K562 (cell line): ENCODE measurements at regions not wholly inside any gene's neighbourhood (a gene's known extent, or its start where the extent isn't known, plus 50 kb on each side); places are given as distances from the start of the nearest gene placed in this dataset.

Source experiments
- ATF1 ChIP-seq, 2 experiments: fragments of 450-650 bp in 1 of 2; IDR thresholded peaks; 2 replicates each; pipeline ENCODE4 v1.6.1; 2016; ENCODE audit warnings: missing compliant biosample characterization in 1 of 2, missing genetic modification characterization in 1 of 2
- ATF3 ChIP-seq, 2 experiments: fragments of 450-650 bp in 1 of 2; sonication (generic) in 1 of 2; formaldehyde crosslinking in 1 of 2; IDR thresholded peaks in 1 of 2; conservative IDR thresholded peaks in 1 of 2; 2 replicates each; pipeline versions ENCODE4 v1.6.1 to v1.8.1; 2016 to 2023; ENCODE audit warnings: mild to moderate bottlenecking in 2 of 2, moderate library complexity in 2 of 2, inconsistent platforms in 1 of 2, missing genetic modification reagents in 1 of 2
- CHAMP1 ChIP-seq: fragments of 450-650 bp; IDR thresholded peaks from 2 replicates; pipeline ENCODE4 v1.6.1; 2016; ENCODE audit warnings: mild to moderate bottlenecking
- CTBP1 ChIP-seq: fragments of 450-650 bp; IDR thresholded peaks from 2 replicates; pipeline ENCODE4 v1.6.1; 2016; ENCODE audit warnings: borderline replicate concordance
- HEY1 ChIP-seq: fragments of 250-450 bp; sonication (Bioruptor Pico); IDR thresholded peaks from 2 replicates; pipeline ENCODE4 v1.5.0; 2020; ENCODE audit warnings: mild to moderate bottlenecking, moderate library complexity, borderline replicate concordance
- ILK ChIP-seq: fragments of 450-650 bp; IDR thresholded peaks from 2 replicates; pipeline ENCODE4 v1.6.1; 2016; ENCODE audit warnings: missing genetic modification characterization, low read depth, mild to moderate bottlenecking, missing compliant biosample characterization, moderate library complexity, borderline replicate concordance
- JUNB ChIP-seq: fragments of 450-650 bp; formaldehyde crosslinking; conservative IDR thresholded peaks from 2 replicates; pipeline ENCODE4 v1.4.0; 2020; ENCODE audit warnings: mild to moderate bottlenecking
- NR0B1 ChIP-seq: fragments of 450-650 bp; IDR thresholded peaks from one replicate; pipeline ENCODE4 v1.6.1; 2018; ENCODE audit warnings: mild to moderate bottlenecking, moderate library complexity; ENCODE audit not compliant: partially characterized antibody
- NRF1 ChIP-seq, 2 experiments: fragments of 450-650 bp; IDR thresholded peaks in 1 of 2; conservative IDR thresholded peaks in 1 of 2; 2 replicates each; pipeline ENCODE4 v1.6.1; 2014; ENCODE audit warnings: mild to moderate bottlenecking in 2 of 2
- SMARCA4 ChIP-seq: fragments of 450-650 bp; IDR thresholded peaks from 2 replicates; pipeline ENCODE4 v1.6.1; 2016
- SP1 ChIP-seq: sonication (generic); formaldehyde crosslinking; IDR thresholded peaks from 2 replicates; pipeline ENCODE4 v1.8.1; 2022; ENCODE audit warnings: mild to moderate bottlenecking, missing genetic modification reagents
- TRIM28 ChIP-seq: fragments of 450-650 bp; IDR thresholded peaks from 2 replicates; pipeline ENCODE4 v1.6.1; 2017
- ZNF165 ChIP-seq: fragments of 250-450 bp; sonication (Bioruptor Pico); IDR thresholded peaks from 2 replicates; pipeline ENCODE4 v1.4.0; 2020; ENCODE audit warnings: borderline replicate concordance
- ZNF592 ChIP-seq: fragments of 450-650 bp; IDR thresholded peaks from 2 replicates; pipeline ENCODE4 v1.6.1; 2017; ENCODE audit warnings: antibody characterized with exemption, mild to moderate bottlenecking
- TF ChIP-seq, protein P1 (sequence below): fragments of 200-800 bp; sonication (Bioruptor generic); IDR thresholded peaks from 2 replicates; pipeline ENCODE4 v1.6.1; 2017; ENCODE audit warnings: missing genetic modification characterization, missing compliant biosample characterization

- TF ChIP-seq, protein P1, sequence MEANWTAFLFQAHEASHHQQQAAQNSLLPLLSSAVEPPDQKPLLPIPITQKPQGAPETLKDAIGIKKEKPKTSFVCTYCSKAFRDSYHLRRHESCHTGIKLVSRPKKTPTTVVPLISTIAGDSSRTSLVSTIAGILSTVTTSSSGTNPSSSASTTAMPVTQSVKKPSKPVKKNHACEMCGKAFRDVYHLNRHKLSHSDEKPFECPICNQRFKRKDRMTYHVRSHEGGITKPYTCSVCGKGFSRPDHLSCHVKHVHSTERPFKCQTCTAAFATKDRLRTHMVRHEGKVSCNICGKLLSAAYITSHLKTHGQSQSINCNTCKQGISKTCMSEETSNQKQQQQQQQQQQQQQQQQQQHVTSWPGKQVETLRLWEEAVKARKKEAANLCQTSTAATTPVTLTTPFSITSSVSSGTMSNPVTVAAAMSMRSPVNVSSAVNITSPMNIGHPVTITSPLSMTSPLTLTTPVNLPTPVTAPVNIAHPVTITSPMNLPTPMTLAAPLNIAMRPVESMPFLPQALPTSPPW, result 0 out of 2 replicates have a peak, but pooled peaks have one; percentile 2
- TF ChIP-seq ATF3 (IDR thresholded peaks at IDR 0.05), result no peak
- no peak for TF ChIP-seq ATF3 (CRISPR knock-in tag; conservative IDR thresholded peaks at IDR 0.05)
- no peak for TF ChIP-seq NR0B1
- TF ChIP-seq JUNB (CRISPR knock-in tag), result no peak
- TF ChIP-seq ZNF592, result peak; percentile 86
- no peak for TF ChIP-seq ATF1 (CRISPR knock-in tag; IDR thresholded peaks at IDR 0.05)
- TF ChIP-seq ATF1 (tag; IDR thresholded peaks at IDR 0.05), result no peak
- TF ChIP-seq TRIM28, result no peak
- TF ChIP-seq CTBP1, result peak; percentile 87
- no peak for TF ChIP-seq SP1
- no peak for TF ChIP-seq CHAMP1
- 0 out of 2 replicates have a peak, but pooled peaks have one; percentile 34 for TF ChIP-seq SMARCA4
- no peak for TF ChIP-seq HEY1 (CRISPR knock-in tag)
- 0 out of 2 replicates have a peak, but pooled peaks have one; percentile 52 for TF ChIP-seq ZNF165 (CRISPR knock-in tag)
- TF ChIP-seq ILK (tag), result no peak
- TF ChIP-seq NRF1 (conservative IDR thresholded peaks at IDR 0.05 in 1 of 2, IDR thresholded peaks at IDR 0.05 in 1 of 2), result peak; percentile 16 to 22; a peak in 1 of 4 replicates
These were observed 72.3 kb downstream of the CCDC71L start (continued) for GRCh38 chr7:106588422-106589197.
